ENCODE measurements at regions not wholly inside any gene's neighbourhood (a gene's known extent, or its start where the extent isn't known, plus 50 kb on each side); places are given as distances from the start of the nearest gene placed in this dataset.

DNA sequence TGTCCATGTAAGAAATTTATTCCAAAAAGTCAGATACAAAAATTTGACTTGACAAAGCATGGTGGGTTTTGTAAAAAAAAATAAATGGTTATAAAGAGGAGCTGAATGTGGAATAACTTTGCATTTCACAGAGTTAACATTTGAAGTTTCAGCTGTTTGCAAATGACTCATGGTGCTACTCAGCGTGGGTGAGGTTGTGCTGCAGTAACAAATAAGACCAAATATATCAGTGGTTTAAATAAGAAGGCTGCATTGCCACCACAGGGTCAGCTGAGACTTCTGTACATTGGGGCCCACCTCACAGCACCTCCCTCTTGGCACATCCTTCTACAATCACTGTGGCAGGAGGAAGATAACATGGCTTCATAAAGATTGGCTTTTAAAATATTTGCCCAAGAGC, 272.5 kb upstream of the SULF2 start:
- H3K4me3 ChIP-seq (ENCODE audit: low read depth, low read length) = no peak overlapping the region
- H3K36me3 ChIP-seq (ENCODE audit: control insufficient read depth, insufficient read depth, low read length) = no peaks in the 10 kb centered on the region
- intact Hi-C loops (cut with micrococcal nuclease; ENCODE audit: unreplicated experiment) = no loop called here
- Mint-ChIP-seq H3K27me3 (ENCODE audit: insufficient read depth, unreplicated experiment) (peaks cover 9% of the 10 kb centered on the region), H3K36me3 (ENCODE audit: insufficient read depth, unreplicated experiment) (no peaks in the 10 kb centered on the region), H3K4me1 (ENCODE audit: low read depth, unreplicated experiment) (no peaks in the 10 kb centered on the region), H3K4me3 (ENCODE audit: unreplicated experiment) (no peak overlapping the region), H3K27ac (ENCODE audit: unreplicated experiment) (no peak overlapping the region), H3K9me3 (ENCODE audit: unreplicated experiment) (peaks cover 22% of the 10 kb centered on the region)
- CTCF ChIA-PET = no interaction called here
- TF ChIP-seq, protein P1, sequence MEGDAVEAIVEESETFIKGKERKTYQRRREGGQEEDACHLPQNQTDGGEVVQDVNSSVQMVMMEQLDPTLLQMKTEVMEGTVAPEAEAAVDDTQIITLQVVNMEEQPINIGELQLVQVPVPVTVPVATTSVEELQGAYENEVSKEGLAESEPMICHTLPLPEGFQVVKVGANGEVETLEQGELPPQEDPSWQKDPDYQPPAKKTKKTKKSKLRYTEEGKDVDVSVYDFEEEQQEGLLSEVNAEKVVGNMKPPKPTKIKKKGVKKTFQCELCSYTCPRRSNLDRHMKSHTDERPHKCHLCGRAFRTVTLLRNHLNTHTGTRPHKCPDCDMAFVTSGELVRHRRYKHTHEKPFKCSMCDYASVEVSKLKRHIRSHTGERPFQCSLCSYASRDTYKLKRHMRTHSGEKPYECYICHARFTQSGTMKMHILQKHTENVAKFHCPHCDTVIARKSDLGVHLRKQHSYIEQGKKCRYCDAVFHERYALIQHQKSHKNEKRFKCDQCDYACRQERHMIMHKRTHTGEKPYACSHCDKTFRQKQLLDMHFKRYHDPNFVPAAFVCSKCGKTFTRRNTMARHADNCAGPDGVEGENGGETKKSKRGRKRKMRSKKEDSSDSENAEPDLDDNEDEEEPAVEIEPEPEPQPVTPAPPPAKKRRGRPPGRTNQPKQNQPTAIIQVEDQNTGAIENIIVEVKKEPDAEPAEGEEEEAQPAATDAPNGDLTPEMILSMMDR (IDR thresholded peaks at IDR 0.05; ENCODE audit: insufficient read depth in 1 of 2, low read depth in 1 of 2, low read length in 1 of 2, severe bottlenecking in 1 of 2, unreplicated experiment in 1 of 2) = no peak
- no TSS peak for BruUV-seq (replicated peaks)
- POLR2A ChIA-PET = no interaction called here
- no peaks in the 10 kb centered on the region for H3K27me3 ChIP-seq (replicated peaks; ENCODE audit: control insufficient read depth, insufficient read depth, low read length)
- DNase-seq = no peak
- H3K4me1 ChIP-seq = no peaks in the 10 kb centered on the region
- H3K9me3 ChIP-seq = peaks cover 28% of the 10 kb centered on the region

DNA sequence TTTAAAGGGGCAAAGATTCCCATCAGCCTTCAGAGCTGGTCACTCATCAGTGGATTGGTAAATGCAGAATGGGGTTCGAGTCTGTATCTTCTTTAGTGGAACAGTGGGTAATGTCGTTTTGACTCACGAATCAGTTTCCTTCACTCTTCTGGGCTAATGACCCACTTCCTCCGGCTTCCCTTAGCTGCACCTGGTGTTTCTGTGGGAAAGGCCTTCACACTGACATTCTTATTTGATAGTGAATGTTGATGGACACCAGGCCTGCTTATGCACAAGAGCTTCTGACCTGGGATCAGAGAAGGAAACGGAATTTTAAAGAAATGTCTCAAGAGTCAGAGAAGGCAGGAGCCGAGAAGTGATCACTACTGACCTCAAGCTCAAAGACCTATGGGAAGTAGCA, 272.0 kb upstream of the SULF2 start:
- CTCF ChIA-PET = no interaction called here
- TF ChIP-seq, protein P1 (IDR thresholded peaks at IDR 0.05; ENCODE audit: insufficient read depth in 1 of 2, low read depth in 1 of 2, low read length in 1 of 2, severe bottlenecking in 1 of 2, unreplicated experiment in 1 of 2) = no peak
- peaks cover 9% of the 10 kb centered on the region for H3K27me3 Mint-ChIP-seq (ENCODE audit: insufficient read depth, unreplicated experiment)
- no peak overlapping the region for H3K27ac Mint-ChIP-seq (ENCODE audit: unreplicated experiment)
- Histone ChIP-seq H3K4me1 (no peaks in the 10 kb centered on the region), H3K4me3 (ENCODE audit: low read depth, low read length) (no peak overlapping the region), H3K36me3 (ENCODE audit: control insufficient read depth, insufficient read depth, low read length) (no peaks in the 10 kb centered on the region), H3K27me3 (replicated peaks; ENCODE audit: control insufficient read depth, insufficient read depth, low read length) (no peaks in the 10 kb centered on the region), H3K9me3 (peaks cover 28% of the 10 kb centered on the region)
- peaks cover 22% of the 10 kb centered on the region for H3K9me3 Mint-ChIP-seq (ENCODE audit: unreplicated experiment)
- H3K36me3 Mint-ChIP-seq (ENCODE audit: insufficient read depth, unreplicated experiment) = no peaks in the 10 kb centered on the region
- no TSS peak for BruUV-seq (replicated peaks)
- DNase-seq = no peak
- POLR2A ChIA-PET = no interaction called here
- intact Hi-C loops (cut with micrococcal nuclease; ENCODE audit: unreplicated experiment) = no loop called here
- H3K4me1 Mint-ChIP-seq (ENCODE audit: low read depth, unreplicated experiment) = no peaks in the 10 kb centered on the region
- H3K4me3 Mint-ChIP-seq (ENCODE audit: unreplicated experiment) = no peak overlapping the region

DNA sequence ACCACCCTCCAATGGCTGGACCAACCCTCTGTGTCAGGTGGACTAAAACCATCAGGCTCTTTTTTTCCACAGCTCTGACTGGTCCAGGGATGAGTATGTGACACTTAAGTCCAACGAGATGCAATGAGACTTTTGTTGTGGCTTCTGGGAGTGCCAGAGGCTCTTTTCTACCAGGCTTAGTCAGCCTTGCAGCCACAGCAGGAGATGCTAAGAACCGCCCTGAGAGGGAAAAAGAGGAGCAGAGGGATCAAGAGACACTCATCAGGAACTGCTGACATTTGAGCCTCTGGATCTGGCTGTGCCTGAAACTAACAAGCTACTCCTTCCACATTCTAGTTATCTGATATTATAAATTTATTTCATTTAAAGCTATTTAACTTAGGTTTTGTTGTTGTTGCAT, 270.9 kb upstream of the SULF2 start:
- Histone ChIP-seq H3K9me3 (peaks cover 29% of the 10 kb centered on the region), H3K27me3 (replicated peaks; ENCODE audit: control insufficient read depth, insufficient read depth, low read length) (no peaks in the 10 kb centered on the region), H3K36me3 (ENCODE audit: control insufficient read depth, insufficient read depth, low read length) (no peaks in the 10 kb centered on the region), H3K4me1 (no peaks in the 10 kb centered on the region), H3K4me3 (ENCODE audit: low read depth, low read length) (no peak overlapping the region)
- H3K9me3 Mint-ChIP-seq (ENCODE audit: unreplicated experiment) = peaks cover 22% of the 10 kb centered on the region
- H3K36me3 Mint-ChIP-seq (ENCODE audit: insufficient read depth, unreplicated experiment) = no peaks in the 10 kb centered on the region
- H3K27ac Mint-ChIP-seq (ENCODE audit: unreplicated experiment) = no peak overlapping the region
- H3K4me1 Mint-ChIP-seq (ENCODE audit: low read depth, unreplicated experiment) = no peaks in the 10 kb centered on the region
- no TSS peak for BruUV-seq (replicated peaks)
- H3K4me3 Mint-ChIP-seq (ENCODE audit: unreplicated experiment) = no peak overlapping the region
- TF ChIP-seq, protein P1 (IDR thresholded peaks at IDR 0.05; ENCODE audit: insufficient read depth in 1 of 2, low read depth in 1 of 2, low read length in 1 of 2, severe bottlenecking in 1 of 2, unreplicated experiment in 1 of 2) = no peak
- intact Hi-C loops (cut with micrococcal nuclease; ENCODE audit: unreplicated experiment) = no loop called here
- CTCF ChIA-PET = no interaction called here
- POLR2A ChIA-PET = no interaction called here
- H3K27me3 Mint-ChIP-seq (ENCODE audit: insufficient read depth, unreplicated experiment) = peaks cover 9% of the 10 kb centered on the region
- no peak for DNase-seq

Data from Caco-2 (cell line).